DMS53 (cell line): ENCODE measurements at regions not wholly inside any gene's neighbourhood (a gene's known extent, or its start where the extent isn't known, plus 50 kb on each side); places are given as distances from the start of the nearest gene placed in this dataset.
A peak's percentile ranks its signal among the peaks of the same experiment; 100 is the strongest.

Experiments
- DNase-seq: peaks from one replicate; lab custom pipeline; 2025; lab: John Stamatoyannopoulos, UW

- no peak for DNase-seq
These were observed 452.1 kb downstream of the HDGFL1 start for GRCh38 chr6:23021487-23021886.

GRCh38 chr6:23027281-23027680, 457.9 kb downstream of the HDGFL1 start:
- DNase-seq, result no peak

- no peak for DNase-seq
These were observed 462.6 kb downstream of the HDGFL1 start for GRCh38 chr6:23031986-23032385.

- no peak for DNase-seq
These were observed 465.6 kb downstream of the HDGFL1 start for GRCh38 chr6:23034926-23035325.

GRCh38 chr6:23036406-23036983, 467.1 kb downstream of the HDGFL1 start:
- DNase-seq, result no peak

GRCh38 chr6:23040899-23041298, 471.5 kb downstream of the HDGFL1 start:
- DNase-seq, result no peak

- no peak for DNase-seq
These were observed 475.9 kb downstream of the HDGFL1 start for GRCh38 chr6:23045280-23045679.

- no peak for DNase-seq
These were observed 486.2 kb downstream of the HDGFL1 start for GRCh38 chr6:23055523-23055922.

- no peak for DNase-seq
These were observed 504.5 kb downstream of the HDGFL1 start for GRCh38 chr6:23073821-23074220.

- DNase-seq, result no peak
These were observed 508.4 kb downstream of the HDGFL1 start for GRCh38 chr6:23077772-23078171.

- peak; percentile 17 for DNase-seq
These were observed 512.3 kb downstream of the HDGFL1 start for GRCh38 chr6:23081701-23082100.

GRCh38 chr6:23086100-23086499, 516.7 kb downstream of the HDGFL1 start:
- DNase-seq, result no peak

- DNase-seq, result no peak
These were observed 518.1 kb downstream of the HDGFL1 start for GRCh38 chr6:23087471-23087870.

GRCh38 chr6:23088761-23089160, 519.4 kb downstream of the HDGFL1 start:
- DNase-seq, result no peak

- DNase-seq, result no peak
These were observed 520.6 kb downstream of the HDGFL1 start for GRCh38 chr6:23089981-23090380.

- DNase-seq, result no peak
These were observed 522.4 kb downstream of the HDGFL1 start for GRCh38 chr6:23091795-23092194.

- DNase-seq, result no peak
These were observed 527.5 kb downstream of the HDGFL1 start for GRCh38 chr6:23096876-23097275.

- no peak for DNase-seq
These were observed 528.2 kb downstream of the HDGFL1 start for GRCh38 chr6:23097566-23097965.

GRCh38 chr6:23106951-23107350, 537.6 kb downstream of the HDGFL1 start:
- DNase-seq, result no peak

- DNase-seq, result no peak
These were observed 542.6 kb downstream of the HDGFL1 start for GRCh38 chr6:23111984-23112383.

GRCh38 chr6:23114812-23115504, 545.6 kb downstream of the HDGFL1 start:
- no peak for DNase-seq

- DNase-seq, result peak; percentile 10
These were observed 568.2 kb downstream of the HDGFL1 start for GRCh38 chr6:23137611-23138010.

GRCh38 chr6:23140871-23141270, 571.5 kb downstream of the HDGFL1 start:
- DNase-seq, result no peak

- no peak for DNase-seq
These were observed 576.4 kb downstream of the HDGFL1 start for GRCh38 chr6:23145781-23146180.
